Epithelial cell of prostate (primary cell): ENCODE measurements at regions not wholly inside any gene's neighbourhood (a gene's known extent, or its start where the extent isn't known, plus 50 kb on each side); places are given as distances from the start of the nearest gene placed in this dataset.
"Not testable (repeated sequence)": the region's sequence is repeated elsewhere in the genome, so short reads cannot be mapped to it uniquely, and the experiment has no call there.

Source experiments
- DNase-seq: peaks from one replicate; pipeline ENCODE4 v3.0.0-alpha.2; 2011; ENCODE audit warnings: low read depth, low spot score
- H3K27ac ChIP-seq: fragments of 450-650 bp; 2 replicates; pipeline ENCODE4 v1.5.1; 2017; ENCODE audit warnings: mild to moderate bottlenecking

GRCh38 chrX:140343226-140343868, 161.5 kb downstream of the SOX3 start:
- no peak overlapping the region for H3K27ac ChIP-seq
- DNase-seq, result peak; percentile 8

DNA sequence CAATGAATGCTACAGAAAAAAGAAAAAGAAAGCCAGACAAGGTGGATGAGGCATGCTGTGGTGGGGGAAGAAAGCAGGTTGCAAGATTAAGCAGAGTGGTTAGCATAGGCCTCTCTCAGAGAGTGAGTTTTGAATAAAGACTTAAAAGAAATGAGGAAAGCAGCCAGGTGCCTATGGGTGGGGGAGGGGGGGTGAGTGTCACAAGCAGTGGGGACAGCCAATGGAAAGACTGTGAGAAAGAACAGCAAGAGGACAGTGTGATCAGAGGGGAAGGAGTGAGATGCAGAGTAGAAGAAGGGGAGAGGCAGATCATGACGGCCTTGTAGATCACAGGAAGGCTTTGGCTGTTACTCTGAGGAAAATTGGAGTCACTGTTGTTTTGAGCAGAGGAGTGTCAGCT, 162.5 kb downstream of the SOX3 start:
- no peak overlapping the region for H3K27ac ChIP-seq
- no peak for DNase-seq

DNA sequence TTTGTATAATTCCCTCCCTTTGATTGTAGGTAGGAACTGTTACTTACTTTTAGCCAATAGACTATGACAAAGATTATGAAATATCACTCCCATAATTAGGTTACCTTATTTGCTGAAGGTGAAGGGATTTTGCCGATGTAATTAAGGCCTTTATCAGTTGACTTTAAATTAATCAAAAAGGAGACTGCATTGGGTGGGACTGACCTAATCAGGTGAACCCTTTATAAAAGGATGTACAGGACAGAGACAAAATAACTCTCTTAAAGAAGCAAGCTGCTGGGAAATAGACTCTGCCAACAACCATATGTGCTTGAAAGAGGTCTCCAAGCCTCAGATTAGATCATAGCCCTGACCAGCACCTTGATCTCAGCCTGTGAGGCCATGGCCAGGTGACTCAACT, 167.6 kb downstream of the SOX3 start:
- no peak overlapping the region for H3K27ac ChIP-seq
- DNase-seq, result no peak

- H3K27ac ChIP-seq, result no peak overlapping the region
- DNase-seq, result no peak
Observed at GRCh38 chrX:140318296-140318695, 186.6 kb downstream of the SOX3 start.

DNA sequence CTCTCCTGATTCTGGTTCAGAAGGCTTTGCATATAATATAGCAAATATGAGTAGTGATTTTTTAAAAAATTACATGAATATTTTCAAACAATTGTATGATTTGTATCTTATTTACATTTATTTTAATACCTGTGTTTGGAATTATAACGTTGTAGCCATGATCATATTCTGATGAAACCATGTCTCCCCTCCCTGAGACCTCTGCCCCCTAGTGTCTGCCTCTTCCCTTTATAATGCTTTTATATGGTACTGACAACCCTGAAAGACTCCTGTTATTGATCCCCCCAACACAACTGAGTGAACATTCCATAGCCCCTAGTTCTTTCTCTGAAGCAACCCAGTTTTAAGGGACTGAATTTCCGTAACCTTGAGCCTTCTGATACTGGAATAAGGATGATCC, 187.4 kb downstream of the SOX3 start:
- H3K27ac ChIP-seq, result no peak overlapping the region
- no peak for DNase-seq

DNA sequence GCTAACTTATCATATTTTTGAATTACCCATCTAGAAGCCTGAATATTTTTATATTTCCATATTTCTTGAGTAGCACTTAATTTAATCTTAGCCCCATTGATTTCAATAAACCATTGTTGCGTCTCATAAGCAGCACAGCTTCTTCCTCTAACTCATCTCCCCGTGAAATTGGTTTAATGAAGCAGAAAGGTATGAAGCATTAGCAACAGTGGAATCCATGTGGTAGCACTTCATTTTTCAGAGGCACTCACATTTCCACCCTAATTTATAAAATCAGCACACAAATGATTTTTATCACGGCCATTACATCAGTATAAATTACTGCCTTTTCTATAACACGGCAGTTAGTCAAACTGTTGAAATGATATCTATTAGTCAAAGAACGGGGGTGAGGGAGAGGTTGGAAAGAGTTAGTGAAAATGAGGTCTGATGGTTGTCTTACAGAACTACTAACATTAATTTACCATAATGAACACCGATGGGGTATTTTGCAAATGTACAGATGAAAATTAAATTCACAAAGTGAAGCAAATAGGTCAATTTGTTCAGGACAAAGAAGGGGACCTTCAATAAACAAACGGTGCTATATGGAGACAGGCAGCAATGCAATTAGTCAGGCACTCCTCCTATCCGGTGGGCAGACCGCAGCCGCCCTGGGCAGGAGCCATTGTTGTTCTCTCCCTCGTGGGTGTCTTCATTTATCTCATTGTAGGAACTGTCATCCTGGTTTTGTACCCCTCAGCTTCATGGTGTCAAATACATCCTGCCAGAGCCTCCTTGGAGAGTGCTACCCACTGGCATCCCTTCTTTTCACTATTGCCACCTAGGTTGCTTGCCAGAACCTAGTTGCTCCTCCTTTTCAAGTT, 205.7 kb downstream of the SOX3 start:
- DNase-seq, result no peak
- no peak overlapping the region for H3K27ac ChIP-seq

DNA sequence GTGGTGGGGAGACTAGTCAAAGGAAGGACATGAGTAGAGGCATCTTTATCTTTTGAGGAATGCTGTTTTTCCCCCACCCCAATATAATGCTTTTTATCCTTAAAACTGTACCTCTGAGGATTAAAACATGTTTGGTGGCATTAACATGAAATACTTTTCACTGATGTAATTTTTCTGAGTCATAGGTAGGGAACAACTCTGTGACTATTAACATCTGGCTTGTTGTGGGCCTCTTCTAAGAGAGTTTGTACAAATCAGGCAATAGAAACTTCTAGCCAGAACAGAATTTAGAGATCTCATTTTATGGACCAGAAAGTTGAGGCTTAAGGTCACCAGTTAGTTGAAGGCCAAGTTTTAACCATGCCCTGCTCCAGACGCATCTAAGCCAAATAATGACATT, 207.6 kb downstream of the SOX3 start:
- no peak overlapping the region for H3K27ac ChIP-seq
- DNase-seq, result no peak

GRCh38 chrX:140292961-140293360, 211.9 kb downstream of the SOX3 start:
- no peak for DNase-seq
- no peak overlapping the region for H3K27ac ChIP-seq

GRCh38 chrX:140292188-140292587, 212.7 kb downstream of the SOX3 start:
- H3K27ac ChIP-seq, result no peak overlapping the region
- DNase-seq, result no peak

DNA sequence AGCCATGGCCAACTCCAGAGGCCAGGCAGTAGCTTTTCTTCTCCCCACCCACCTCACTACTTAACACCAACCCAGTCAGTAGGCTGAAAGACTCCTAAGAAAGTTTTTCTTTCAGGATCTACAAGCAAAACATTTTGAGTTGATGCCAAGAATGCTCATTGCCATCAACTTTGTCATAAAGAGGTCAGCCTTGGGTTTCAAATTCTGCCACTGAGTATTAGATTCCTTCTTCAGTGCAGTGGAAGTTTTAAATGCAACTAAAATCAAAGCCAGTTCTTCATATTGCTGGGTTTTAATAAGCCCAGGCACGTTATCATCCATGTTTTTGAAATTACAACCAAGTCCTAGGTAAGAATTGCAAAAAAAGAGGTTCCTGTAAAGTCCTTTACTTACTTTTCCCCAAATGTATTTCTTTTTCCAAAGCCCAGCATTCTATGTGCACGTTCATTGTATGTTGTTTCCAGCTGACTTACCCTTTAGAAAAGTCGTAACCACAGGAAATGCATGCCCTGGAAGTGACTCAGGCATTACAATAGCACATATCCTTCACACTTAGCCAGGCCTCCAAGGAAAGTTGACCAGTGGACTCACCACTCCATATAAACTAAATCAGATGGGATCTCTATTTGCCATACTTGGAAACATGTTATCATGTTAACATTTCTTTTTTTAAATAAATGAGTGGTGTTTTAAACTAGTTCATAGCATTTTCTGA, 229.9 kb downstream of the SOX3 start:
- DNase-seq, result peak; percentile 8
- H3K27ac ChIP-seq, result peak overlapping the region; percentile 57

GRCh38 chrX:140273921-140274320, 230.9 kb downstream of the SOX3 start:
- no peak for DNase-seq
- H3K27ac ChIP-seq, result no peak overlapping the region

DNA sequence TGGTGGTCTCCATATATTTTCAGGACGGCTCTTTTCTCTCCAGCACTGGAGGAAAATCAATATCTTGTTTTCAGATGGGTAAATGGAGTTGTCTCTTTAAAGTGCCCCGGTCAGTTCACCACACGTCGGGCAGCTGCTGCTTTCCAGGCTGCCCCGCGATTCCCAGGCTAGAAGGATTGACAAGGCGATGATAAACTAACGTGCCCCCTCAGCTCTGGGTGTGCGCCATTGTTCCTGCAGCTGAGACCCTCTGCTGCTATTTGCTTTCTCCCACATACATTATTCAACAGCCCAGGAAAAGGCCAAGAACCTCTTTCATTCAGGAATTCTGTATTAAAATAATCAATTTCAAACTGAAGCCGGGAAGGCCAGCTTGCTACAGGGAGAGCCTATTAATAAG, 254.5 kb downstream of the SOX3 start:
- DNase-seq, result no peak

DNA sequence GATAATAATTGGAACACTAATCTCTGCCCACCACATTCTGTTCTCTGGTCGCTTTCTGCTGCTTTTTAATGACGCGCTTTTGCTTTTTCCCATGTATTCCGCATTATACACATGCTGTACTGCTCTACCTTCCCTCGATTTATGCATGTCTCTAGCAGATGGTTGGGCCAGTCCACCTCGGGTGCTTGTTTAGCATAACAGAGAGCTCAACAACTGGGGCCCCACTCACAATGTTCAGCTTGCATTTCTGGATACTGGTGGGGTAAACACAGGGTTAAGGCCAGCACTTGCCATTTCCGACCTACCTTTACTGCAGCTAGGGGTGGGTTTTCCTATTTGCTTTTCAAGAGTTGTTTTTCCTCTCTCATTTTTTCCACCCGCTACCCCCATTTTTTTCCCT, 255.8 kb downstream of the SOX3 start:
- DNase-seq, result no peak
- H3K27ac ChIP-seq, result no peak overlapping the region

More for the DNA sequence above, 254.5 kb downstream of the SOX3 start:
- no peak overlapping the region for H3K27ac ChIP-seq

- H3K27ac ChIP-seq, result no peak overlapping the region
- DNase-seq, result no peak
Observed at GRCh38 chrX:140229191-140229590, 263.9 kb upstream of the CXorf66 start.

GRCh38 chrX:140226037-140226436, 260.7 kb upstream of the CXorf66 start:
- not testable (repeated sequence) for DNase-seq, H3K27ac ChIP-seq

- H3K27ac ChIP-seq, DNase-seq: not testable (repeated sequence)
Observed at GRCh38 chrX:140215894-140216293, 250.6 kb upstream of the CXorf66 start.

GRCh38 chrX:140214518-140214917, 249.2 kb upstream of the CXorf66 start:
- not testable (repeated sequence) for DNase-seq, H3K27ac ChIP-seq

DNA sequence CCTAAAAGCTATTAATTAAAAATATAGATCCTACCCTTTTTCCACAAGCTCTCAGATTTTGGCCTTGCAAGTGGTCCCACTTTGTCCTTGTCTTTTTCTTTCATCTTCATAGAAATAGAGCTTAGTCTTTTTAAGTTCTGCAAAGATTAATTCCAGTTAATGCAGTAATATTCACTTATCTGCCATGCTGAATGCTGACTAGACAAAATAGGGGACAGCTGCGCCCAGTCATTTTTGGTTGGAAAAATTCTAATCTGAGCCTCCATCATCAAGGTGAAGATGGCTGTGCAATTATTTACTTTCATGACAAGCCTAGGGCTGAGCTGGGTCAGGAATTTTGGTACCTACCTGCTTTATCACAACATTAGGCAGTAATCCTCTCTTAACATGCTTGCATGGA, 241.3 kb upstream of the CXorf66 start:
- H3K27ac ChIP-seq, result no peak overlapping the region

GRCh38 chrX:140190441-140191108, 225.3 kb upstream of the CXorf66 start:
- DNase-seq, result no peak

More for the DNA sequence above, 241.3 kb upstream of the CXorf66 start:
- no peak for DNase-seq

GRCh38 chrX:140180585-140180984, 215.3 kb upstream of the CXorf66 start:
- peak overlapping the region; percentile 63 for H3K27ac ChIP-seq
- peak; percentile 63 for DNase-seq

More at GRCh38 chrX:140190441-140191108, 225.3 kb upstream of the CXorf66 start:
- H3K27ac ChIP-seq, result no peak overlapping the region
